LHCN-M2 (cell line): ENCODE measurements at regions not wholly inside any gene's neighbourhood (a gene's known extent, or its start where the extent isn't known, plus 50 kb on each side); places are given as distances from the start of the nearest gene placed in this dataset.
"Not testable (repeated sequence)": the region's sequence is repeated elsewhere in the genome, so short reads cannot be mapped to it uniquely, and the experiment has no call there.

ENCODE experiments used
- DNase-seq: peaks from one replicate; pipeline ENCODE4 v3.0.0-alpha.2; 2012; ENCODE audit warnings: low read depth

GRCh38 chr6:139530561-139530960 is 156.1 kb upstream of the CITED2 start:
- DNase-seq = no peak

DNA sequence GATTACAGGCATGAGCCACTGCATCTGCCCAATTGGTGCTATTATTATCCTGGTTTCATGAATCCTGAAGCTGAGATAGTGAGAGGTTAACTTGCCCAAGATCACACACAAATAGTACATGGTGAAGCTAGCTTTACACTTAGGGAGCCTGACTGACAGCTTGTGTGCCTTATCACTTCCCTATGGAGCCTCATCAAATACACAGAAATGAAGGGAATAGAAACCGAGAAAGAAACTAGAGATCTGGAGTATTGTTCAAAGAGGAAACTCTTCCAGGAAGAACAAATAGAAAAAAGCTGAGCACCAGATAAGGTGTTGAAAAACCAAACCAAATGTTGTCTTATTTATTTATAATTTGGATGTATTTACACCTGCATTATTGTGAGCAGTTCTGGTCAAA is 155.0 kb upstream of the CITED2 start:
- DNase-seq = no peak

DNA sequence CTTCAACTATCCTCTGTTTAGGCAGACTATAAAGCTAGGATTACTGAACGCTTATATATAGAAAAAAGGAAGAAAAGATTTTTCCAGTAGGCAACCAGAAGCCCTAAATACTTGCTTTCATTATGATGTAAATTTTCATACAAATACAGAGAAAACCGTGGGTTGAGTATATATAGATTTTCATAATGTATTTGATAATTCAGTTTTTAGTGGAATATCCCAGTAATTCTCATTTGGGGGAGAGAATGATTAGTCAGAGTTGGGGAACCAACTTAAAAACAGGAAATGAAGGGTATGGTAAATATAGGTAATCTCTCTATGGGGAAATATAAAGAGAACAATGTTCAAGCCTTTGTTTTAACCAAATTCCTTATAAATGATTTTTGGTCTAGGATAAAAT is 154.0 kb upstream of the CITED2 start:
- DNase-seq = no peak

- no peak for DNase-seq
Observed at GRCh38 chr6:139525415-139525814, 151.0 kb upstream of the CITED2 start.

DNA sequence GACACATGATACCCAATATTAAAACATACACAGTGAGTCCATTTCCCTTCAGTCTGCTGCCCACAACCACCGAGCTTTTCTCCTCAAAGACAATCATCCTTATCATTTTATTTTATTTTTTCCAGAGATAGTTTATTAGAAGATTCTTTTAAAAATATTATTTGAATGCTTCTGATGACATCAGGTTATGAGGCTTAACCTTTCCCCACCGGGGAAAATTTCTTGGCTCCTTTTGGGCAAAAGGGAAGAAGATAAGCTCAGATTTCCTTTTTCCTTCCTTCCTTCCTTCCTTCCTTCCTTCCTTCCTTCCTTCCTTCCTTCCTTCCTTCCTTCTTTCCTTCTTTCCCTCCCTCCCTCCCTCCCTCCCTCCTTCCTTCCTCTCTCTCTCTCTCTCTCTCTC is 149.5 kb upstream of the CITED2 start:
- no peak for DNase-seq

GRCh38 chr6:139522511-139523220 is 148.2 kb upstream of the CITED2 start:
- DNase-seq = no peak

DNA sequence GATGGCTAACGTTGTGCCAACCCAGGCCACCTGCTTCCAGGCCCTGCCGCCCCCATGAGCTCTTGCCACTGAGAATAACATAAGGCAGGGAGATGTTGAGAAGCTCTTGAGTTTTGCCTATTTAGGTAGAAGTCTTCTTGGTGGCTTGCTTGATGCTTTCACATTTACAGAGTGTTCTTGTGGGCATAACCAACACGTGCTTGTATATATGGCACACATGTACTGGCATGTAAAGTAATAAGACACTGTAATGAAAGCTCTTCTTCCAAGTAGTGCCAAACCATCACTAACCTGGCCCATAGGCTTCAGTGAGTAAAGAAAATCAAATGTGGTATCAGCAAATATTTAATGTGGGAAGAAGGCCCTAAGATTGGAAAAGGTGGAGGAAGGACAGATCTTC is 146.9 kb upstream of the CITED2 start:
- no peak for DNase-seq

DNA sequence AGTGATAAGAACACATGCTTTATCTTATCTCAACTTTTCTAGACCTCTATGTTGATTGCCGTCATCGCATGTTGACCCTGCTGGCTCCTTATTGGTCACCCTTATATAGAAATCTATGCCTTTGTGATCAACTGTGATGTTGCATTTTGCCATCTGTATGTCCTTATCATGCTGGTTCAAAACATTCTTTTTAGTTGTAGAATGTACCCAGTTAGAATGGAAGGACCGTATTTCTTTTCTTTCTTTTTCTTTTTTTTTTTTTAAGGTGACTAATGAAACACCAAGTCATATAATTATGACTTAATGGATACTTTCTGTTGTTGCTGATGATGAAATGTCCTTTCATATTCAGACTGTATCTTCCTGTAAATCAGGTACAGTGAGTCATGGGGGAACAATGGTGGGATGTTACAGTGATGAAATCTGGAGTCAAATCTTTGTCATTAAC is 145.9 kb upstream of the CITED2 start:
- no peak for DNase-seq

DNA sequence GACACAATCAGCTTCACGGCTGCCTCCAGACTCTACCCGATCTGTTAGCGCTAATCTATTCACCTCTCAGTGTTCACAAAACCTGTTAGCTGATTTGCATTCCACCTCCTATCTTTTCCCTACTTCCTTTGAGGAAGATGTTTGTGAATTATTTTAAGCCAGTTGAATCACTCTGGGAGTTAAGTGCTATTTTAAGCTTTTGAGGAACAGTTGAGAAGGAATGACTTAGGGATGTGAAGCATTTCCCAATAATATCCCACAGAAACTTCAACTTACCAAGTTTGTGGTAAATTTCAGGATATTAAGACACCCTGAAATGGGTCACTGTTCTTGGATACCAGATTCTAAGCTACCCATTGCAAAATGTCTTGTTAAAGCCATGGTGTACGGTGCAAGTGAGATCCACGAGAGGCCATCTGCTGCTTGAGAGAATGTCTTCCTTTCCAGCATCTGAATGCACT is 145.2 kb upstream of the CITED2 start:
- peak; percentile 79 for DNase-seq

DNA sequence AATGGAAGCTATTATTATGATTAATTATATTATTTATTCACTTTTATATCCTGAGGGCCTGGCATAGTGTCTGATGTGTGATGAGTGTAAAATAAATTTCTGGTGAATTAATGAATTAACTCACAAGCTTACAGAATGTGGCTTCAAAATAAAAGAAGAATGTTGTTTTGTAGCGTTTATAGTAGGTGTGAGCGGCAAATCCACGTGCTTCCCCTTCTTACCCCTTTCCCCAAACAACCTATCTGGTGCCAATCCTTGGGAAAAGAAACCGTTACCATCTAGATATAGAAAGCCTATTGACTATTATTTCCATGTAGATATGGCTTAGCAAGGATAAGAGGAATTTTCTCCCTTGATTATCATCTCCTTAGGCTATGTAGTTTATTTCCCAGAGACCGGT is 144.6 kb upstream of the CITED2 start:
- no peak for DNase-seq

GRCh38 chr6:139518556-139519091 is 144.2 kb upstream of the CITED2 start:
- no peak for DNase-seq

DNA sequence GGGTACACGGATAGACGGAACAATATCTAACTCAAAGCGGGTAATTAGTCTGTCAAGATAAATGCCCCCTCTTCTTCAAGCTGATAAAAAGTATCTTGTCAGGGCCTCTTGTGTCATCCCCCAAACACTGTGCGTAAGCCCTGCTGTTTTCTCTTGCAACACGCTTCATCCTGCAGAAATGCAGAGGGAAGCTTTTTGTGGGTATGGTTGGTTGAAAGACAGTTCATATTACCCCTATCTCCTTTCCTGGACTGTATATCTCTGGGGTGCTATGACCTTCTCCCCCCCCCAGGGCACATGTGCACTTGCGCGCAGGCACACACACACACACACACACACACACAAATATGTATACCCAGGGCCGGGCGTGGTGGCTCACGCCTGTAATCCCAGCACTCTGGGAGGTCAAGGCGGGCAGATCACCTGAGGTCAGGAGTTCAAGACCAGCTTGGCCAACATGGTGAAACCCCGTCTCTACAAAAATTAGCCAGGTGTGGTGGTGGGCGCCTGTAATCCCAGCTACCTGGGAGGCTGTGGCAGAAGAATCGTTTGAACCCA is 143.6 kb upstream of the CITED2 start:
- not testable (repeated sequence) for DNase-seq

- DNase-seq = peak; percentile 29
Observed at GRCh38 chr6:139515511-139515910, 141.1 kb upstream of the CITED2 start.

GRCh38 chr6:139514819-139515218 is 140.4 kb upstream of the CITED2 start:
- DNase-seq = no peak

DNA sequence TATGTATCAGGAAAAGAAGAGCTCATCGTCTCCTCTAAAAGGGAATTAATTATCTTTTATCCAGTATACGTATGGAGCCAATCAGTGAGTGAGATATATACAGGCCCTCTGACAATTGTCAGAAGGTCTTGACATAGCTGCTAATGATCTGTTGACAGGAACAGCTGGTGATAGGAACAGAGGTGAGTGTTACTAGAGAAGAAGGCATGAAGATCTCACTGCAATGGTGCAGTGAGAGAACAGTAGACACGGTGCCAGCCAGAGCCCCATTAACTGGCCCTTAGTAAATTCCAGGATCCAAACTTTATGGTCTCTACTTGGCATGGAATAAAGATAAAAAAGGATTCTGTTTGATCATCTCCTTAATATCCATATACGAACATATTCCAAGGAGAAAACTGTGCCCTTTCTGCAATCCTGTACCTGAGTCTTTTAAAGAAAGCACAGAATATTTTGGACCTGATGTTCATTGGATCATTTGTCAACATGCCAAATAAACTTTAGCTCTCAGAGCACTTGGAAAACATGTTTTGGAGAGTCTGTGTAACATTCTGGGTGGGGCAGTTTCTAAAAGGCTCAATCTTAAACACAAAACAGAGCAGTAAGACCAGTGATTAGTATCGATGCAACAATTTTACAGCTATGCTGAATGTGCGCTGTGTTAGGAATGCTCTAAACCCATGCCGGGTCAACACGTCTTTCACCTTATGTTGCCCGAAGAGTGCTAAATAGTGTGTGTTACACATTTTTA is 135.8 kb upstream of the CITED2 start:
- DNase-seq = no peak

DNA sequence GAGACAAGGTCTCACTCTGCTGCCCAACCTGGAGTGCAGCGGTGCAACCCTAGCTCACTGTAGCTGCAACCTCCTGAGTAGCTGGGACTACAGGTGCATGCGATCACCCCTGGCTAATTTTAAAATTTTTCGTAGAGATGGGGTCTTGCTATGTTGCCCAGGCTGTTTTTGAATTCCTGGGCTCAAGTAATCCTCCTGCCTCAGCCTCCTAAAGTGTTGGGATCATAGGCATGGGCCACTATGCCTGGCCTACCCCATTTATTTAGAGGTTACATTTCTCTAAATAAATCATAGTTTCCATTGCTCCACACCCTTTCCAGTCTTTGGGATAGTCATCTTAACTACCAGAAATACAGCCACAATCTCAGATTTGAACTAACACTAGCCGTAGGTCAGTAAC is 134.7 kb upstream of the CITED2 start:
- no peak for DNase-seq

DNA sequence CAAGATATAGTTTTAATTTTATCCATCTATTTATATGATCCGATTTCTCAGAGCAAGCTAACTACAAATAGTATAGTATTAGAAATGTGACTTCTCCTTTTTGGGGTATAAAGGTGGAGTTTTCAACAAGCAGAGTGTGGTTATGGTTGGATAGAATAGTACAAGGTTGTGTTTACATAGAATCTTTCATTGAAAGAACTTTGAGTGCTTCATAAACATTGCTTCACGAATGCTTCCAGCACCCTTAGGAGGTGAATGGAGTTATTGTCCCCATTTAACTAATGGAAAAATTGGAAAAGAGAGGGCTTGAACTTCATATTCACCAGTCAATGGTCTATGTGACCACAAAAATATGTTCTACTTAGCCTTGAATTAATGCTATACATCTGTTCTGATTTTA is 134.1 kb upstream of the CITED2 start:
- no peak for DNase-seq

DNA sequence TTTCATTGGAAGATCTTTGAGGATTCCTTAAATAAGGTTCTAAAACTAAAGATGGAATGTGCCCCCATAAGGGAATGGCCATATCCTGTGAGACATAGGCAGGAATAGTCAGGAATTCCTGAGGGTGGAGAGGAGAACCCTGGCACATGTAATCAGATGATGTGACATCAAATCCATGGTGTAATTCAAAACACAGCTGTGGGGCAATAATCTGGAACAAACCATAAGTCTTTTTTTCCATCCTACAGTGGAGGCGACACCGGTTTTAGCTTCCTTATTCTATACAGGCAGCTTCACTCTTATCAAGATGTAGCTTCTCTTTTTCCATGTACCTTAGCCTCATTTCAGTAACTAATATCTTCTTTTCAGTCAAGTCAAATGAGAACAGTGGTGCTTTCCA is 133.6 kb upstream of the CITED2 start:
- DNase-seq = peak; percentile 45

DNA sequence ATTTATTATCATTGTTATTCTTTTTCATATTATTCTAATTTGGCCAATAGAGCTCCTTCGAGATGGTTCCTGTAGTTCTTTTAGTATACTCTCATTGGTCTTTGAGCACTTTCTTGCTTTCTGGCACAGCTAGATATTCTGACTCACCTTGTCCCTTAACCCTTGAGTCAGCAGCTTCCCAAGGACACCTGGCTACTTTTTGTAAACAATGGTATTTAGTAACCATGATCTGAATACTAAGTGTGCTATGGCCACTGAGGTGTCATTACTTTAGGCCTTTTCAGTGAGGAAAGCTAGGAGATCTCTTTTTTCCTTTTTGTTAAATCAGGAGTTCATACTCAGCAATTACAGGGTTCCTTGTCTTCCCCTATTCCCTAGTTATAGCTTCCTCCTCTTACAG is 126.5 kb upstream of the CITED2 start:
- no peak for DNase-seq

GRCh38 chr6:139498715-139499114 is 124.3 kb upstream of the CITED2 start:
- DNase-seq = no peak

DNA sequence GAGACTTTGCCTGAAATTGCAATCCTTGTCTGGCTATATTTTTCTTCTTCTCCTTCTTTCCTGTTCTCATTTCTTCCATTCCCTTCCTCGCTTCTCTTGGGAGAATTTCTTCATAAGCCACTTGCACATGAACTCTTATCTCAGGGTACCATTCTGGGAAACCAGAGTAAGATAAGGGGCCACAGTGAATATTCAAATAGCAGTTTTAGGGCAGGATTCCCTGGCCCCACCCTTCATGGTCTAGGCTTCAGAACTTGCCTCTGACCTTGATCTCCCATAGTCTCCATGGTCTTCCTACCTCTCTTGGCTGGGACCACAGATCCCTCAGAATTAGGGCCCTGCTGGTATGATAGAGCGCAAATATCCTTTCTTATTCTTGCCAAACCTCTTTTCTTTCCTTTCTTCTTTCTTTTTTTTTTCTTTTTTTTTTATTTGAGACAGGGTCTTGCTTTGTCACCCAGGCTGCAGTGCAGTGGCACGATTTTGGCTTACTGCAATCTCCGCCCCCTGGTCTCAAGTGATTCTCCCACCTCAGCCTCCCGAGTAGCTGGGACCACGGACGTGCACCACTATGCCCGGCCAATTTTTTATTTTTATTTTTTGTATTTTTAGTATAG is 123.0 kb upstream of the CITED2 start:
- no peak for DNase-seq
